GM12878 (cell line): ENCODE measurements at regions not wholly inside any gene's neighbourhood (a gene's known extent, or its start where the extent isn't known, plus 50 kb on each side); places are given as distances from the start of the nearest gene placed in this dataset.

ENCODE experiments used
- ATAC-seq: fragments of 200-7000 bp; cut with Tn5 transposase; 3 replicates; pipeline ENCODE4 v1.9.1; 2020; ENCODE audit warnings: mild to moderate bottlenecking, moderate library complexity
- BruUV-seq: library from RNA; stranded (reverse); fragments of 400-500 nt; replicated peaks from 2 replicates; lab custom pipeline; 2021; lab: Mats Ljungman, UMichigan
- CTCF ChIA-PET: fragments of 300-600 bp; sonication (Branson Sonifier 250); formaldehyde crosslinking; extraction: SDS; loops from one replicate; lab custom pipeline; 2021; ENCODE audit warnings: inconsistent platforms; lab: Yijun Ruan, JAX
- POLR2A ChIA-PET: fragments of 350-600 bp; formaldehyde crosslinking; extraction: SDS; loops from one replicate; lab custom pipeline; 2021; ENCODE audit warnings: inconsistent platforms; lab: Charles Lee
- RAD21 ChIA-PET: fragments of 300-600 bp; sonication (Branson Sonifier 250); formaldehyde crosslinking; loops from one replicate; lab custom pipeline; 2023; ENCODE audit warnings: antibody characterized with exemption; ENCODE audit not compliant: unreplicated experiment; lab: Charles Lee
- SMC1A ChIA-PET: fragments of 300-600 bp; sonication (Branson Sonifier 250); formaldehyde crosslinking; loops from one replicate; lab custom pipeline; 2023; ENCODE audit not compliant: unreplicated experiment, uncharacterized antibody; lab: Charles Lee
- DNase-seq: peaks from one replicate; pipeline ENCODE4 v3.0.0-alpha.2; 2011; ENCODE audit warnings: low read depth, low spot score
- FAIRE-seq: peaks from 3 replicates; lab custom pipeline; 2011; peaks lifted over from hg19 to GRCh38; lab: Jason Lieb, UNC
- H2AFZ ChIP-seq: 2 replicates; pipeline ENCODE4 v1.6.0; 2011; ENCODE audit warnings: low read depth, low read length, control low read depth; ENCODE audit not compliant: control insufficient read depth
- H3K27ac ChIP-seq: 2 replicates; pipeline ENCODE4 v1.5.1; 2011; ENCODE audit warnings: control low read depth; ENCODE audit not compliant: control insufficient read depth, insufficient read depth
- H3K27me3 ChIP-seq, 2 experiments: replicated peaks in 1 of 2; 2 replicates each; pipeline versions ENCODE4 v1.6.0 to v1.6.1; 2011; ENCODE audit warnings: low read length in 1 of 2; ENCODE audit not compliant: control insufficient read depth in 2 of 2, insufficient read depth in 2 of 2
- H3K36me3 ChIP-seq, 2 experiments: 2 replicates each; pipeline ENCODE4 v1.5.1; 2011; ENCODE audit warnings: low read length in 1 of 2; ENCODE audit not compliant: control insufficient read depth in 2 of 2, insufficient read depth in 2 of 2
- H3K4me1 ChIP-seq: 2 replicates; pipeline ENCODE4 v1.6.1; 2011; ENCODE audit warnings: mild to moderate bottlenecking, low read length, moderate library complexity, mixed read lengths; ENCODE audit not compliant: control insufficient read depth, insufficient read depth
- H3K4me2 ChIP-seq: 2 replicates; pipeline ENCODE4 v1.6.0; 2011; ENCODE audit warnings: control low read depth; ENCODE audit not compliant: control insufficient read depth, insufficient read depth
- H3K4me3 ChIP-seq: fragments of 200-600 bp; sonication (generic); 2 replicates; pipeline ENCODE4 v1.5.1; 2016
- H3K79me2 ChIP-seq: 2 replicates; pipeline ENCODE4 v1.6.0; 2011; ENCODE audit warnings: low read length; ENCODE audit not compliant: control insufficient read depth, insufficient read depth
- H3K9ac ChIP-seq: 2 replicates; pipeline ENCODE4 v1.8.0; 2011; ENCODE audit warnings: low read length, control low read depth, mixed read lengths; ENCODE audit not compliant: control insufficient read depth, insufficient read depth
- H3K9me3 ChIP-seq: replicated peaks from 3 replicates; pipeline ENCODE4 v1.5.1; 2011; ENCODE audit warnings: mild to moderate bottlenecking, low read length; ENCODE audit not compliant: control insufficient read depth, insufficient read depth
- H4K20me1 ChIP-seq: 2 replicates; pipeline ENCODE4 v1.6.0; 2011; ENCODE audit not compliant: control insufficient read depth, insufficient read depth
- EGR1 ChIP-seq, 2 experiments: IDR thresholded peaks; 1 replicate in 1 of 2; 2 replicates in 1 of 2; pipeline ENCODE4 v1.6.1; 2011 to 2012; ENCODE audit warnings: low read depth in 2 of 2, low read length in 2 of 2, borderline replicate concordance in 1 of 2, mild to moderate bottlenecking in 1 of 2, moderate library complexity in 1 of 2
- JUND ChIP-seq: IDR thresholded peaks from 2 replicates; pipeline ENCODE4 v1.6.1; 2012; ENCODE audit warnings: low read depth, mild to moderate bottlenecking, low read length, improper control_type of control experiment, moderate library complexity
- RELA ChIP-seq: fragments of 450-650 bp; IDR thresholded peaks from 2 replicates; pipeline ENCODE4 v1.8.0; 2014; ENCODE audit warnings: borderline replicate concordance; ENCODE audit not compliant: partially characterized antibody
- SP1 ChIP-seq: IDR thresholded peaks from one replicate; pipeline ENCODE4 v1.6.1; 2011; ENCODE audit warnings: low read depth, low read length
- ZNF274 ChIP-seq: IDR thresholded peaks from one replicate; pipeline ENCODE4 v1.8.0; 2011; ENCODE audit not compliant: insufficient read length, insufficient read depth
- WGBS: methylation state at CpG from one replicate; pipeline ENCODE4 v1.1.6; 2016; ENCODE audit warnings: low lambda C conversion rate; ENCODE audit not compliant: insufficient replicate concordance, insufficient coverage; ENCODE audit errors: missing lambda C conversion rate; 5-methylcytosine and 5-hydroxymethylcytosine counted together
- in situ Hi-C: fragments of 300-500 bp; cut with MboI; formaldehyde crosslinking; loops from 9 replicates; pipeline ENCODE4 v1.14.3; 2018; ENCODE audit warnings: mixed read lengths
- intact Hi-C: fragments of 100-400 bp; cut with micrococcal nuclease; formaldehyde crosslinking; loops from one replicate; pipeline ENCODE4 v1.14.2; 2022; ENCODE audit not compliant: unreplicated experiment
- TF ChIP-seq, protein P1 (sequence below), 3 experiments: IDR thresholded peaks in 2 of 3; conservative IDR thresholded peaks in 1 of 3; 2 replicates each; pipeline ENCODE4 v1.5.1; 2011; ENCODE audit warnings: low read depth in 3 of 3, low read length in 3 of 3, mild to moderate bottlenecking in 3 of 3, control low read depth in 2 of 3, moderate library complexity in 2 of 3, inconsistent platforms in 1 of 3, mixed read lengths in 1 of 3; ENCODE audit not compliant: control insufficient read depth in 2 of 3, insufficient read depth in 1 of 3; ENCODE audit errors: extremely low read depth in 1 of 3

DNA sequence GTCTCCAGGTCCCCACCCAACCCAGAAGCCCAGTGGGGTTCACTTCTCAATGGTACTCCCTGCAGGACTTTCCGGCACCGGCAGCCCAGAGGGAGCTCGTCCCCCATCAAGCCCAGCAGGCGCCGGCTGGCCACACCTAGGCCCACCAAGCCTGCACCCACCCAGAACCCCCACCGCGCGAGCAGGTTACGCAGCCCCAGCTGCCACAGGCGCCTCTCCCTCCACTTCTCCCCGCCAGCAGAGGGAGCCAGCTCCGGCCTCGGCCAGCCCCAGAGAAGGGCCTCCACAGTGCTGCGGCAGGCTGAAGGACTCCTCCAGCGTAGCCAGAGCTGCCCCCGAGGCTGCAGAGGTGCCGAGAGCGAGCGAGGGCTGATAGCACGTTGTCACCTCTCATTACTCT lies 722.3 kb downstream of the PLA2G4A start:
- FAIRE-seq: no peak
- Histone ChIP-seq H3K4me3 (no peak overlapping the region), H3K27ac (no peak overlapping the region)
- CTCF ChIA-PET: no interaction called here
- TF ChIP-seq EGR1 (IDR thresholded peaks at IDR 0.05; ENCODE audit: borderline replicate concordance in 1 of 2, low read depth in 2 of 2, low read length in 2 of 2) (no peak), JUND (no peak), RELA (no peak), SP1 (no peak), ZNF274 (no peak)
- TF ChIP-seq, protein P1, sequence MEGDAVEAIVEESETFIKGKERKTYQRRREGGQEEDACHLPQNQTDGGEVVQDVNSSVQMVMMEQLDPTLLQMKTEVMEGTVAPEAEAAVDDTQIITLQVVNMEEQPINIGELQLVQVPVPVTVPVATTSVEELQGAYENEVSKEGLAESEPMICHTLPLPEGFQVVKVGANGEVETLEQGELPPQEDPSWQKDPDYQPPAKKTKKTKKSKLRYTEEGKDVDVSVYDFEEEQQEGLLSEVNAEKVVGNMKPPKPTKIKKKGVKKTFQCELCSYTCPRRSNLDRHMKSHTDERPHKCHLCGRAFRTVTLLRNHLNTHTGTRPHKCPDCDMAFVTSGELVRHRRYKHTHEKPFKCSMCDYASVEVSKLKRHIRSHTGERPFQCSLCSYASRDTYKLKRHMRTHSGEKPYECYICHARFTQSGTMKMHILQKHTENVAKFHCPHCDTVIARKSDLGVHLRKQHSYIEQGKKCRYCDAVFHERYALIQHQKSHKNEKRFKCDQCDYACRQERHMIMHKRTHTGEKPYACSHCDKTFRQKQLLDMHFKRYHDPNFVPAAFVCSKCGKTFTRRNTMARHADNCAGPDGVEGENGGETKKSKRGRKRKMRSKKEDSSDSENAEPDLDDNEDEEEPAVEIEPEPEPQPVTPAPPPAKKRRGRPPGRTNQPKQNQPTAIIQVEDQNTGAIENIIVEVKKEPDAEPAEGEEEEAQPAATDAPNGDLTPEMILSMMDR (IDR thresholded peaks at IDR 0.05 in 2 of 3, conservative IDR thresholded peaks at IDR 0.05 in 1 of 3; ENCODE audit: control insufficient read depth in 2 of 3, extremely low read depth in 1 of 3, insufficient read depth in 1 of 3, low read depth in 3 of 3, low read length in 3 of 3): 0 out of 6 replicates have a peak, but pooled peaks of 1 of the 3 experiments have one; percentile 3
- TF ChIP-seq, all 136 proteins: peak for 1
- H2AFZ ChIP-seq: no peak overlapping the region
- H3K4me1 ChIP-seq: no peaks in the 10 kb centered on the region
- ChIA-PET SMC1A (no interaction called here), POLR2A (no interaction called here), RAD21 (no interaction called here)
- WGBS: 68% methylated on average over 17 of the region's 20 CpGs
- no peak overlapping the region for H3K4me2 ChIP-seq
- no peaks in the 10 kb centered on the region for H4K20me1 ChIP-seq
- no peaks in the 10 kb centered on the region for H3K9me3 ChIP-seq
- ATAC-seq (peak; percentile 46; the same call in 2 of the 3 replicates), DNase-seq (no peak)
- intact Hi-C loops (no loop called here), in situ Hi-C loops (no loop called here)
- H3K27me3 ChIP-seq: no peaks in the 10 kb centered on the region
- no peak overlapping the region for H3K9ac ChIP-seq
- H3K79me2 ChIP-seq: no peaks in the 10 kb centered on the region
- no TSS peak for BruUV-seq
- H3K36me3 ChIP-seq: no peaks in the 10 kb centered on the region
